Activated CD4-positive, alpha-beta T cell treated with anti-CD3 and anti-CD28 coated beads, Interleukin-2, Interleukin-4, amounts not matched to agents 100 ng/mL and 50 ng/mL, durations not matched to agents 16 hours and 8 hours (primary cell): ENCODE measurements at regions not wholly inside any gene's neighbourhood (a gene's known extent, or its start where the extent isn't known, plus 50 kb on each side); places are given as distances from the start of the nearest gene placed in this dataset.
"Not testable (repeated sequence)": the region's sequence is repeated elsewhere in the genome, so short reads cannot be mapped to it uniquely, and the experiment has no call there.

ENCODE experiments used
- DNase-seq: peaks from one replicate; pipeline ENCODE4 v3.0.0-alpha.2; 2020; ENCODE audit warnings: low spot score

DNA sequence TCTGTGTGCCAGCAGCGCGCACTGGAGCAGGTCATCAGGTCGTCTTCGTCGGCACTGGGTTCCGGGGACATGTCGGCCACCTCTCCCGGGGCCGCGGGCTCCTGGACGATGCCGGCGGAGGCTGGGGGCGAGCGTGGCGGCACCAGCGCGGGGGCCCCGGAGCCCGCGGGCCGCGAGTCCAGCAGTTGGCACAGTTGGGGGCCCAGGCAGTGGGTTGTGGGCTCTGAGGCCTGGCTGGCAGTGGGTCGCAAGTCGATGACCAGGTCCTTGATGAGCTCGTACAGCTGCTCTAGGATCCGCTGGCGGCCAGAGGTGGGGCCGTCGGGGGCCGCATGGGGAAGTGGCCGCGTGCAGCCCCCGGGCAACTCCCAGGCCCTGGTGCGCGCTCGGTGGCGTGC, 300.5 kb downstream of the CCDC74A start:
- no peak for DNase-seq

DNA sequence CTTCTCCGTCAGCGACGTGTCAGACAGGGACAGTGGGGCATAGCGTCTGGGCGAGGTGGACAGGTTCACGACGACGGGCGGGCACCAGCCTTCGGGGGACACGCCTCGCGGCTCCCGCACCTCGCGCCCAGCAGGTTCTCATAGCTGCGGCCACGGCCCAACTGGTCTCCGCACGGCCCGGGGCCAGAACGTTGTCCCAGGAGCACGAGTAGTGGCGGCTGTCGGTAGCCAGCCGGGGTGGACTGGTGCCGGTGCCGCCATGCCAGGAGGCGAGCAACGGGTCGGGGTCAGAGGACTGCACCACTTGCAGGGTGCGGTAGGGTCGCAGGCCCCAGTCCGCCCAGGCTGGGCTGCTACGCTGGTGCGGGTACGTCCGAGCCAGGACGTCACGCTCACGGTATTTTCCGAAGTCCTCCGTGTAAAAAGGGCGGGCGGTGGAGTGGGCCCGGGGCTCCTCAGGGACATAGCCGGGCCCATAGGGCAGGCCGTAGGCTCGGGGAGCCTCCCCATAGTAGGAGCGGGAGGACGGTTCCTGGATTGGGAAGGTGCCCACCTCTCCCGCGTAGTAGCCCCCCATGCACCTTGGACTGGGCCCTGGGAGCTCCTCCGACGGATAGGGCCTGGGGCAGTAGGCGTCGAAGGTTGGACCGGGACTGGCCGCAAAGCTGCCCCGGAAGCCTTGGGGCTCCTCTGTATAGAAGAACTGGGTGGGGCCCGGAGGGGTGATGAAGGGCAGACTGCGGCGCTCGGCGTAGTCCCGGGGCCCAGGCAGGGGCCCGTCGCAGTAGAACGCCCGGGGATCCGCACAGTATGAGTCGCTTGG, 301.2 kb downstream of the CCDC74A start:
- not testable (repeated sequence) for DNase-seq

DNA sequence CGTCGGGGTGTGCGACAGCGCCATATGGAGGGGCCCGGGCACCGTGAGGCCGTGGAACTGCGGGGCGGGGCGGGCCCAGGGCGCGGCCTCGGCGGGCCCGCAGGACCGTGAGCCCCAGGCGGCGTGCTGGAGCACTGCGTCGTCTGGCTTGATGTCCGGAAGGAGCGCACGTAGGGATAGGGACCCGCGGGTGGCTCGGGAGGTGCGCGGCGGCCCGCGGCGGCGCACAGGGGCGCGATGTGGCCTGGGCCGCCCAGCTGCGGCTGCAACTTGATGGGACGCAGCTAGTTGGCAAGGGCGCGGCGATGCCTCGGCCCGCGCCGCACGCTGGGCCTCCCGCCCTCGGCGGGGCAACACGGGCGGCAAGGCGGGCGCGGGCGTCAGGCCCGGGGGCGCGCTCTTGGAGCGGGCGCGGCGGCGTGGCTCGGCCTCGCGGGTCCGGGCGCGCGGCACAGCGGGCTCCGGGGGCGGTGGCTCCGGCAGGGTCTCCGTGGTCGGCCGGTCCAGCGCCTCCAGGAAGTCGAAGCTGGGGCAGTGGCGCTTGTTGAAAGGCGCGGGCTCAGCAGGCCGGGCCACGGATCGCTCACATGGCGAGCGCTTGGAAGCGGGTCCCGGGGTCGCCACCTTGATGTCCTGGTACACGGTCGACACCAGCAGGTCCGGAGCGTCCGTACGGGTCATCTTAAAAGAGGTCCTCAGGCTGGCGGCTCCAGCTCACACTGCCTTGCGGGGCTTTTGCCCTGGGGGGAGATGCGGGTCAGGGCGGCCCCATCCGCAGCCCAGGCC, 302.0 kb downstream of the CCDC74A start:
- not testable (repeated sequence) for DNase-seq

DNA sequence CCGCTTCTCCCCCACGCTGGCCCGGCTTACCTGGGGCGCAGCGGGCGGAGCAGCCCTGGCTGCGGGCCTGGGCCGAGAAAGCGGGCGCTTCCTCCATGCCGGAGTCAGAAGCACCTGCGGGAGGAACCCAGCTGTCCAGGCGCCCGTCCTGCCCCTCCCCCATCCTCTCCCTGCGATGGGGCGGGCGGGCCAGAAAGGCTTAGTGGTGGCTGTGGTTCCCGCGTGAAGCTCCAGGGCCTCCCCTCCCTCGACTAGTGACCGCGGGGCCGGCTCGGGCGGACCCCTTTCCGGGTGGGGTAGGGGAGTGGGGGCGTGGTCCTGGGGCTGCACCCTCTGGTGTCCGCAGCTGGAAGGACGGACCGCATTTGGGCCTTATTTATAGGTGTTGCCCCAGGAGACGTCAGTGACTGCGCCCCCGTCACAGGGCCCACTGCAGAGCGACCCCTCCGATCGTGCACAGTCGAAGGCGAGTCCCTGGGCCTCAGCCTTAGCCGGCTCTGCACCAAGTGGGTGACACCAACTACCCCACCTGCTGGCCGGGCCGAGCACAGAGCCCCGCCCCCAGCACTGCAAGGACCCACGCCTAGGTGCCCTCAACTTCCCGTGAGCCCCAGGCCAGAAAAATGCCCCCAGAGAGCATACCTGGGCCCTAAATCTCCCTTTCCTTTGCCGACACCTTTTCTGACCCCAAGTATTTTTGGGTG, 302.7 kb downstream of the CCDC74A start:
- DNase-seq = not testable (repeated sequence)

DNA sequence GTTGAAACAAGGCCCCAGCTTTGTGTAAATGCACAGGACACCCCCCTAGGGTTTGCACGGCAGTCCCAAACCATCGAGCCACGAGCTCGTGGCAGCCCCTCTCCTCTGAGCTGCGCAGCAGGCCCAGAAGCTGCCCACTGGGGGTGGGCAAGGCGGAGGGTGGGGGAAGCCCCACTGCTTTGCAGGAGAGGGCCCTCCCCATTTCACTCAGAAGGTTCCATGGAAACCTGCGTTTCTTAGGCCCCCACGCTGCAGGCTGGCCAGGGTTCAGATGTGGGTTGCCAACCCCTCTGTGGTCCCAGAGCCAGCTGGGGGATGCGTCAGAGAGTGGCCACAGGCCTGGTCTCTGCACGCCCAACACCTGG, 303.2 kb downstream of the CCDC74A start:
- DNase-seq = not testable (repeated sequence)

DNA sequence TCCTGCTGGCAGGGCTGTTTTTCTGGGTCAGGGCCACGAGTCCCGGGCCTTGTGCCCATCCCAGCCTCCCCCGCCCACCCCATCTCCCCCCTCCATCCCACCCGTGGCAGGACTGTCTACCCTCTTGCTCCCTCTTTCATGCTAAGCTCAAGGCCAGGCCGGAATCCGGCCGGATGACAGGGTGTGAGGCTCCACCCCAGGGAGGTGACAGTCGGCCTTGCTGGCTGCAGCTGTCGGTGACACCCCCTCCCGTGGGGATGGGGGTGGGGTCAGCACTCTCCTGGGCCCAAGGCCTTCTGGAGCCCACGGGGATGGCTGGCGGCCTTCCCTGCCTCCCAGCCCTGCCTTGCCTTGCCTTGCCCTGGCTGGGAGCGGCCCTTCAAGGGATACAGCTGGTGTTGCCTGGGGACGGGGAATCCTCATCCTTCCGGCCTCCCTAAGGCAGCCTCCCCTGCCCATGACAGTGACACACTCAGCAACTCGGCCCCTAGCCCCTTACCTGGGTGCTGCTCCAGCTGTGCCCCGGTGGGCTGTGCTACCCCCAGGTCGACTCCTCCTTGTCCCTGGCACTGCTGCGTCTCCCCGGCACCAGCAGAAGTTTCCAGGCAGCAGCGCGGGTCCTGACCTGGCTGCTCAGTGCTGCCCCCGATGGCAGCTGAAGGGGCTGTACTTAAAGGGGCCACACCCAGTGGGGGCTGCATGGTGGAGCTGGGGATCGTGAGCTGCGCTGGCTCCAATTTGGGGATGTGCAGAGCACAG, 303.9 kb downstream of the CCDC74A start:
- not testable (repeated sequence) for DNase-seq

DNA sequence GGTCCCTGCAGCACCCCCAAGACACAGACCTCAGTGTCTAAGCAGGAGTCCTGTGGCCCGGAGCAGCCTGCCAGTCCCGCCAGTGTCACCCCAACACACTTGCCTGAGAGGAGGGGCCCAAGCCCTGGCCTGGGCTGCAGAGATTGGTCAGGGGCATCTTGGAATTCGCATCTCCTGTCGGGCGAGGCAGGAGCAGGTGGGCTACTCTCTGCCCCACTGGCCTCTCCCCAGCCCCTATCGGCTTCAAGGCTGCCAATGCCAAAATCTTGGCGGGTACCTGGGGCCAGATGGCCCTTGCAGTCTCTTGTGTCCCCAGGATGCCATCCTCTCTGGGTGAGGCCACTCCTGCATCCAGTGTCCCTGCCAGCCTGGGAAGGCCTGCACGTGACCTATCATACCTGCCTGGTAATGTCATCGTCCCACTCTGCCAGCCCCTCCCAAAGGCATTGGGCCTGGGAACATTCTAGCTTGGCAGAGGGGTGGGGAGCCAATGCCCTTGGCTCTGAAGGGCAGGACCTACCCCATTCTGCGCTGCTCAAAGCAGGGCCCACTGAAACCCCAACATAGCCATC, 304.6 kb downstream of the CCDC74A start:
- DNase-seq = not testable (repeated sequence)

DNA sequence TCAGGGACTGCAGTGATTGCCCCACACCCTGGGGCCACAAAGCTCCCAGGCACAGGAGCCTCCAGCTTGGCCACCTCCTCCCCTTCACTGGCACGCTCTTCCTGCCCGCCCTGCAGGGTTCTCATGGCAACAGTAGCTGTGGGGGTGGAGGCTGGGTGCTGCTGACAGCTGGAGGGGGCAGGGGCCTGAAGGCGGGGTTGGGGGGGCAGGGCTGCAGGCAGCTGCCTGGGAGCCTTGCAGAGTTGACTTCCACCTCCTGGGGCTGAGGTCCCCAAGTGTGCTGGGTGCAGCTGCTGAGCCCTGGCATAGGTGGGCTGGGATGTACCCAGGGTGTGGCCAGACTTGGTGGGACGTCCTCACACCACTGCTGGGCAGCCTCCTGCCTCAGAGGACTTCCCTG, 305.2 kb downstream of the CCDC74A start:
- DNase-seq = not testable (repeated sequence)

DNA sequence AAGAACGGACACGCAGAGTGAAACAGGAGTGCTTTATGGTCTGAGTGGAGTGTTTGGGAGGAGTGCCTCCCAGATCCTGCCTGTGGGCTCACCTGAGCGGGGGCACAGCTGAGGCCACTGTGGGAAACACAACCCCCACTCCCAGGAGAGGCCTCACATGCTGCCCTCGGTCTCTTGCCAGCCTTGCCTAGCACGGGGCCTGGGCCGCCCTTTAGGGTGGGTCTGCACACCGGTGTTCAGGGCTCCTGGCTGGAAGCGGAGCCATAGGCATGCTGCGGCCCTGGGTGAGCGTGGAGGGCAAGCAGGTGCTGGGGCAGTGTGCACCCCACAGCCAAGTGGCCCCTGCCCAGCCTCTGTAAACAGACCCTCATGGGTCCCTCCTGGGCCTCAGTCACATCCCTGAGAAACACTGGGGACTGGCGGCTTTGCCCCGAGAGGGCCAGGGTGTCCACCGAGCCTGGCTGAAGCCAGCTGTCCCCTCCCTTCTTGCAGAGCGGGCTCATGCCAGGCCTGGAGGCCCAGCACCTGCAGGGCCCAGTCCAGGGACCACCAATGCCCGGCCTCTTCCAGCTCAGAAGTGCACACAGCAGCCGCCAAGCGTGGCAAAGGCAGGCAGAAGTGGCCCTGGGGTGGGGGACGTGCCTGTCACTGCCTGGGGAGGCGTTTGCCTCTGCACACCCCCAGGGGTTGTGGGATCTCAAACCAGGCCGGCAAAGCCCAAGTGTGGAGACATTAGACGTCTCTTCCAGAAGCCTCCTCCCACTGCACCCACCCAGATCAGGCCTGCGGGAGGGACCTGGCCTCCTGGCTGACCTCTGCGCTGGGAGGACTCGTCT, 305.9 kb downstream of the CCDC74A start:
- DNase-seq = not testable (repeated sequence)

DNA sequence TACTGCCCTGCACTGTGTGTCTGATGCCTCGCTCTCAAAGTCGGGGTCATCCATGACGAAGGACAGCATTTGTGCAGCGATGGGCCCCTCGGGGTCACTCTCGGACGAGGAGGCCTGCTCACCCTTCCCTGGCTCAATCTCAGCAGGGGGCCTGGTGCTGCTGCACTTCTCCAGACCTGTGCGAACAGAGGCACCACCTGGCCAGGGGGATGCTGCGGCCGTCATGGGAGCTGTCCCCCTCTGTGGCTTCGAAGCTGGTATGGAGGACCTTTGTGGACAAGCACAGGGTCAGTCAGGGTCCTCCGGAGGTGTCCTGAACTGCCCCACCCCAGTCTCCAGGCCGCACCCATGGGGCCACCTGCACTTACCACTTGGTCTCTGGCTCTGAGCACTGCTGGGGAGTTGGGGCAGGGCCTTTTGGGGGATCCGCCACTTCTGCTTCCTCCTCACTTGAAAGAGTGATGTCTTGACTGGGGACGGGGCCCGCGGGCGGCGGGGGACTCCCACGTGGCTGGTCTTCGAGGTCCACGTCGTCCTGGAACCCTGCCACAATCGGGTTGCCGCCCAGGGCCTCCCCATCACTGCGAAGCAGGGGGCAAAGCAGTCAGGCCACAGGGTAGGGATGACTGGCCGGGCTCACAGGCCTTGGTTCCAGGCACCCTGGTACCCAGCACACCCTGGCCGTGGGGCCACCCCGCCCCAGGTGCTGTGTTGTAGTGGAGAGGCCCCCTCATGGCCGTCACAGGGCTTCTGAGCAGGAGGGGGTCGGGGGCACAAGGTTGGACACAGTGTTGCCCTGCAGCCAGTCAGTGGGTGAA, 306.7 kb downstream of the CCDC74A start:
- DNase-seq = not testable (repeated sequence)

DNA sequence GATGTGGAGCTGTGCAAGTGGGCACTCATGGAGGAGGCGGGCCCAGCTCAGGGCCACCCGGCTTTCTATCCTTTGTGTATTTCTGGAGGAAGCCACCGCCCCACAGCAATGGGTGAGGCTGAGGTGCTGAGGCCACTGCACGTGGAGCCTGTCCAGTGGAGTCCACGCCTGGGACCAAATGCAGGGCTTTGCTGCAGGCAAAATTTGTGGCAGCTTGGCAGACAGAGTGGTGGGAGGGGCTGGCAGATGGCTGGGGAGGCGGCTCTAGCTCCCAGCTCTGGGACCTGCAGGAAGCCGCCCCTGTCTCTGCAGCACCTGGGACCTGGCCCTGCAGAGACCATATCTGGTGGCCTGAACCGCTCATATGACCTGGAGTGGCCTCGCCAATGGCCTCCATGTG, 307.3 kb downstream of the CCDC74A start:
- DNase-seq = not testable (repeated sequence)

DNA sequence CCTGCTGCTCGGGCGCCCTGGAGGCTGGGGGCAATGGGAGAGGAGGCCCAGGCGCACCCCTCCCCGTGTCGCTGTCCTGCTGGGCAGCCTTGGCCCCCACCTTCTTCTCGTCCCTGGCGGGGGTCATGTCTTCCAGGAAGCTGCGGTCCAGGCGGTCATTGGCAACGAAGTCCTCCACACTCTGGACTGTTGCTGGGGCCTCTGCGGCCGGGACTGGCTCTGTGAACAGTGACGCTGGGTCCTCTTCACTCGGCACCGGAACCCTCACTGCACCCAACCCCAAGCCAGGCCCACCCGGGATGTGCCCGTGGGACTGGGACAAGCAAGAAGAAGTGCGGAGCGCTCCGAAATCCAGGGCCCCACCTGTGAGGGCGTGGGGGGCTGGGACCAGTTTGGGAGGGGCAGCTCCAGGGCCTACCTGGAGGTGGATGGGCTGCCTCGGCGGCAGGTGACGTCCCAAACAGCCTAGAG, 308.0 kb downstream of the CCDC74A start:
- DNase-seq = no peak

DNA sequence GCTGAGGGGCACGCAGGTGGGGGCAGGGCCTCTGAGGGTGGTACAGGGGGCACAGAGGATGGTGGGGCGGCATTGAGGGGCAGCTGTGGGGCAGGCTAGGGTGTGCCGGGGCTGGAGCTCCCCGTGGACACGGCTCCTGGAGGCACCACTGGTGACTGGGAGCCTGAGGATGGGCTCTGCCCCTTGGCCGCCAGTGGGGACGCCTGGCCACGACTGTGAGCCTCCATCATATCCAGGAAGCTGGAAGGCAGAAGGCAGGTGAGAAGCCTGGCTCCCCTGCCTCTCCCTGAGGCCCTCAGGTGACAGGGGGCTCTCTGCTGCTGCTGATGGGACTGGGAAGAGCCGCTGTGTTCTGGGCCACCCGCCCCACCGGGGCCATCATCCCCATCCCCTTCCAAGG, 308.4 kb downstream of the CCDC74A start:
- DNase-seq = not testable (repeated sequence)

DNA sequence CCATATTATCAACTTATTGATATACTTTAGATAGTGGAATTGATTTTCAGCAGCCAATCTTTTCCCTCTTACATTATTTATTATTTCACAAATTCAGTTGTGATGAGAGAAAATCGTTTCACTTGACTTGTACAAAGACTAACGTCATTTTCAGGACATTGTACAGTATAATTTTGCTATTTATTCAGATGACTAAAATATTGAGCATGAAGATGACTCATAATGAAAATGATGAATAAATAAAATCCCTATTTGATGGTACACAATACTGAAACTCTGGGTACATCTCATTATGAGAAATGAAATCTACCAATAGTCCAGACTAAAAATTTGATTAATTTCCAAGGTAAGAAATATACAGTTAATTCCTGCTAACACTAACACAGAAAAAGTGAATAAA, 316.4 kb downstream of the CCDC74A start:
- peak; percentile 6 for DNase-seq

DNA sequence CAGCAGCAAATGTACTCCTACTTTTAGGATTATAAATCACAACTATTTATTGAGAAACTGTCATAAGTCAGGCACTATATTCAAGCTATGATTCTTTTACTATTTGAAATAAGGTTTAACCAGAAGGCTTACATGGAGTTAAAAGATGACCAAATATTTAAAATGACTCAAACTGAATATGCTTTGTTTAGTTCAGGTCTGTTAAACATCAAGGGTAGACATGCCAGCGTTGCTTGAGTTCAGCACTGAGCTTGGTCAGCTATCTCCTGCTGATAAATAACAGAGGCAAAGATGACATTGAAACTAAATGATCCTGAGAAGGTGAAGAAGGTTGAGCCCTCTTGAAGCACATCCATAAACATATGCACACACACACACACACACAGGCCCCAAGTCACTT, 305.6 kb downstream of the ANKRD30BL start:
- not testable (repeated sequence) for DNase-seq

DNA sequence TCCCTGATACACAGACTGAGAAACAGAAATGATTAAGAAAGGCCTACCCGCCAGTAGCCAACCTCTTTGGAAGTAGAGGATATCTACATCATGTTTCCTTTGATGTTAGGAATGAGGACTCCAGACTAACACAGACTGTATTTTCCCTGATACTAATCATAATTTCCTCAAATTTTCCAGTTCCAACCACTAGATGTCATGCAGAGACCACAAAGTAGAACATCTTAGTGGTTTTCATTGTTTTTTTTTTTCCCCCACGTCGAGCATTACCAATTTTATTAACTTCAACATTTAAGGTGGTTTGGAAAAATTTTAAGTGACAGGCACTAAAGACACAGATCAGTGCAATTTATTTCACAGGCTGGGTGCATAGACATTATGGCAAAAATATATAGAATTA, 303.6 kb downstream of the ANKRD30BL start:
- not testable (repeated sequence) for DNase-seq
